ENCODE measurements at regions not wholly inside any gene's neighbourhood (a gene's known extent, or its start where the extent isn't known, plus 50 kb on each side); places are given as distances from the start of the nearest gene placed in this dataset.
"Not testable (repeated sequence)": the region's sequence is repeated elsewhere in the genome, so short reads cannot be mapped to it uniquely, and the experiment has no call there.

GRCh38 chrX:7343181-7343580 lies 195.2 kb upstream of the PUDP start:
- Mint-ChIP-seq H3K36me3 (ENCODE audit: low read depth) (peaks cover 3% of the 10 kb centered on the region), H3K27ac (no peak overlapping the region), H3K4me3 (no peak overlapping the region), H3K4me1 (no peaks in the 10 kb centered on the region), H3K9me3 (no peaks in the 10 kb centered on the region), H3K27me3 (no peaks in the 10 kb centered on the region)
- DNase-seq (no peak), ATAC-seq (no peak)

GRCh38 chrX:7335816-7336362 lies 187.9 kb upstream of the PUDP start:
- not testable (repeated sequence) for H3K36me3 Mint-ChIP-seq (ENCODE audit: low read depth); H3K27ac Mint-ChIP-seq; H3K4me1 Mint-ChIP-seq; DNase-seq; H3K9me3 Mint-ChIP-seq; H3K4me3 Mint-ChIP-seq; H3K27me3 Mint-ChIP-seq; ATAC-seq

- Mint-ChIP-seq H3K4me1 (no peaks in the 10 kb centered on the region), H3K27ac (no peak overlapping the region), H3K36me3 (ENCODE audit: low read depth) (peaks cover 2% of the 10 kb centered on the region)
These were observed 186.4 kb upstream of the PUDP start for GRCh38 chrX:7334253-7334935.

GRCh38 chrX:7330971-7331746 lies 183.2 kb upstream of the PUDP start:
- H3K4me3 Mint-ChIP-seq: no peak overlapping the region
- no peaks in the 10 kb centered on the region for H3K4me1 Mint-ChIP-seq
- ATAC-seq (no peak), DNase-seq (no peak)
- peaks cover 2% of the 10 kb centered on the region for H3K36me3 Mint-ChIP-seq (ENCODE audit: low read depth)
- H3K9me3 Mint-ChIP-seq: no peaks in the 10 kb centered on the region
- no peaks in the 10 kb centered on the region for H3K27me3 Mint-ChIP-seq
- no peak overlapping the region for H3K27ac Mint-ChIP-seq

More at GRCh38 chrX:7334253-7334935, 186.4 kb upstream of the PUDP start:
- Mint-ChIP-seq H3K9me3 (no peaks in the 10 kb centered on the region), H3K4me3 (no peak overlapping the region), H3K27me3 (no peaks in the 10 kb centered on the region)
- DNase-seq: no peak
- no peak for ATAC-seq

- Mint-ChIP-seq H3K27ac (no peak overlapping the region), H3K9me3 (no peaks in the 10 kb centered on the region), H3K36me3 (ENCODE audit: low read depth) (peaks cover 2% of the 10 kb centered on the region), H3K27me3 (no peaks in the 10 kb centered on the region), H3K4me1 (no peaks in the 10 kb centered on the region), H3K4me3 (no peak overlapping the region)
- ATAC-seq (no peak), DNase-seq (no peak)
These were observed 182.6 kb upstream of the PUDP start for GRCh38 chrX:7330556-7330955.

- no peak for DNase-seq
- H3K27me3 Mint-ChIP-seq: no peaks in the 10 kb centered on the region
- no peak overlapping the region for H3K4me3 Mint-ChIP-seq
- no peaks in the 10 kb centered on the region for H3K9me3 Mint-ChIP-seq
- H3K4me1 Mint-ChIP-seq: no peaks in the 10 kb centered on the region
- ATAC-seq: no peak
- H3K36me3 Mint-ChIP-seq (ENCODE audit: low read depth): no peaks in the 10 kb centered on the region
- no peak overlapping the region for H3K27ac Mint-ChIP-seq
These were observed 170.7 kb upstream of the PUDP start for GRCh38 chrX:7318661-7319060.

GRCh38 chrX:7318241-7318640 lies 170.3 kb upstream of the PUDP start:
- H3K9me3 Mint-ChIP-seq: no peaks in the 10 kb centered on the region
- H3K4me1 Mint-ChIP-seq: no peaks in the 10 kb centered on the region
- no peak overlapping the region for H3K27ac Mint-ChIP-seq
- DNase-seq (no peak), ATAC-seq (no peak)
- no peak overlapping the region for H3K4me3 Mint-ChIP-seq
- H3K36me3 Mint-ChIP-seq (ENCODE audit: low read depth): no peaks in the 10 kb centered on the region
- H3K27me3 Mint-ChIP-seq: no peaks in the 10 kb centered on the region

GRCh38 chrX:7316887-7317286 lies 168.9 kb upstream of the PUDP start:
- Mint-ChIP-seq H3K4me1 (no peaks in the 10 kb centered on the region), H3K9me3 (no peaks in the 10 kb centered on the region), H3K4me3 (no peak overlapping the region), H3K27me3 (no peaks in the 10 kb centered on the region), H3K36me3 (ENCODE audit: low read depth) (peaks cover 5% of the 10 kb centered on the region), H3K27ac (no peak overlapping the region)
- no peak for ATAC-seq
- DNase-seq: no peak

- no peak overlapping the region for H3K4me3 Mint-ChIP-seq
- peaks cover 5% of the 10 kb centered on the region for H3K36me3 Mint-ChIP-seq (ENCODE audit: low read depth)
- no peaks in the 10 kb centered on the region for H3K27me3 Mint-ChIP-seq
- DNase-seq: no peak
- H3K9me3 Mint-ChIP-seq: no peaks in the 10 kb centered on the region
- ATAC-seq: no peak
- no peak overlapping the region for H3K27ac Mint-ChIP-seq
- no peaks in the 10 kb centered on the region for H3K4me1 Mint-ChIP-seq
These were observed 168.3 kb upstream of the PUDP start for GRCh38 chrX:7316280-7316679.

GRCh38 chrX:7314425-7314824 lies 166.5 kb upstream of the PUDP start:
- ATAC-seq: no peak
- Mint-ChIP-seq H3K27ac (no peak overlapping the region), H3K4me3 (no peak overlapping the region)

GRCh38 chrX:7307720-7308119 lies 159.8 kb upstream of the PUDP start:
- no peak for DNase-seq
- ATAC-seq: no peak
- Mint-ChIP-seq H3K4me3 (no peak overlapping the region), H3K4me1 (no peaks in the 10 kb centered on the region), H3K27me3 (no peaks in the 10 kb centered on the region), H3K9me3 (no peaks in the 10 kb centered on the region), H3K36me3 (ENCODE audit: low read depth) (peaks cover 4% of the 10 kb centered on the region), H3K27ac (no peak overlapping the region)

More at GRCh38 chrX:7314425-7314824, 166.5 kb upstream of the PUDP start:
- Mint-ChIP-seq H3K36me3 (ENCODE audit: low read depth) (peaks cover 5% of the 10 kb centered on the region), H3K4me1 (no peaks in the 10 kb centered on the region), H3K27me3 (no peaks in the 10 kb centered on the region), H3K9me3 (no peaks in the 10 kb centered on the region)
- DNase-seq: no peak

- Mint-ChIP-seq H3K4me3 (no peak overlapping the region), H3K27ac (no peak overlapping the region), H3K9me3 (no peaks in the 10 kb centered on the region), H3K36me3 (ENCODE audit: low read depth) (no peaks in the 10 kb centered on the region), H3K27me3 (no peaks in the 10 kb centered on the region), H3K4me1 (no peaks in the 10 kb centered on the region)
- DNase-seq: no peak
- no peak for ATAC-seq
These were observed 146.5 kb upstream of the PUDP start for GRCh38 chrX:7294483-7294882.

GRCh38 chrX:7286168-7286837 lies 138.3 kb upstream of the PUDP start:
- ATAC-seq (no peak), DNase-seq (no peak)
- H3K9me3 Mint-ChIP-seq: no peaks in the 10 kb centered on the region
- H3K4me3 Mint-ChIP-seq: no peak overlapping the region
- H3K4me1 Mint-ChIP-seq: no peaks in the 10 kb centered on the region
- H3K36me3 Mint-ChIP-seq (ENCODE audit: low read depth): no peaks in the 10 kb centered on the region
- H3K27ac Mint-ChIP-seq: no peak overlapping the region
- no peaks in the 10 kb centered on the region for H3K27me3 Mint-ChIP-seq

- Mint-ChIP-seq H3K4me3 (no peak overlapping the region), H3K27ac (no peak overlapping the region), H3K9me3 (no peaks in the 10 kb centered on the region), H3K27me3 (no peaks in the 10 kb centered on the region), H3K4me1 (no peaks in the 10 kb centered on the region), H3K36me3 (ENCODE audit: low read depth) (no peaks in the 10 kb centered on the region)
- ATAC-seq (no peak), DNase-seq (no peak)
These were observed 137.8 kb upstream of the PUDP start for GRCh38 chrX:7285765-7286164.

- Mint-ChIP-seq H3K4me1 (no peaks in the 10 kb centered on the region), H3K27ac (no peak overlapping the region), H3K36me3 (ENCODE audit: low read depth) (no peaks in the 10 kb centered on the region), H3K27me3 (no peaks in the 10 kb centered on the region), H3K9me3 (no peaks in the 10 kb centered on the region), H3K4me3 (no peak overlapping the region)
- no peak for ATAC-seq
- DNase-seq: no peak
These were observed 135.8 kb upstream of the PUDP start for GRCh38 chrX:7283741-7284140.

Data from activated naive CD8-positive, alpha-beta T cell treated with anti-CD3 and anti-CD28 coated beads, Interleukin-2, amount 50 U/mL, for 24 hours (primary cell).